Epithelial cell of proximal tubule (primary cell): ENCODE measurements at regions not wholly inside any gene's neighbourhood (a gene's known extent, or its start where the extent isn't known, plus 50 kb on each side); places are given as distances from the start of the nearest gene placed in this dataset.

Experiments used
- DNase-seq: peaks from one replicate; pipeline ENCODE4 v3.0.0-alpha.2; 2011; ENCODE audit warnings: low read depth
- H3K4me3 ChIP-seq: 2 replicates; pipeline ENCODE4 v1.5.1; 2011; ENCODE audit warnings: low read depth, mild to moderate bottlenecking, low read length
- TF ChIP-seq, protein P1 (sequence below): conservative IDR thresholded peaks from 2 replicates; pipeline ENCODE4 v1.5.1; 2012; ENCODE audit warnings: low read depth, mild to moderate bottlenecking, low read length

DNA sequence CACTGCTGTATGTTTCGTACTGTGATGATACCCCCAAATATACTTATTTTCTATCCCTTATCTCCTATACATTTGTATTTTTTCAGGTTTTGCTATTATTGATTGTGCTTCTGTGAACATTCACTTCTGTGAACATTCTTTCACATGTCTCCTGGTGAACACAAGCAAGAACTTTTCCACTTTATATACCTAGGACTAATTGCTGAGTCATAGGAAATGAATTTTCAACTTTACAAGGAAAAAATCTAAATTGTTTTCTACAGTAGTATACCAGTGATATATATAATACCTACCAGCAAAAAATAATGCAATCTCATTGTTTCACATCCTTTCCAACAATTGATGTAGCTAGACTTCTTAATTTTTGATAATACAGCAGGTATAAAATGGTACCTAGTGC is 139.5 kb upstream of the MAGEB18 start:
- TF ChIP-seq, protein P1, sequence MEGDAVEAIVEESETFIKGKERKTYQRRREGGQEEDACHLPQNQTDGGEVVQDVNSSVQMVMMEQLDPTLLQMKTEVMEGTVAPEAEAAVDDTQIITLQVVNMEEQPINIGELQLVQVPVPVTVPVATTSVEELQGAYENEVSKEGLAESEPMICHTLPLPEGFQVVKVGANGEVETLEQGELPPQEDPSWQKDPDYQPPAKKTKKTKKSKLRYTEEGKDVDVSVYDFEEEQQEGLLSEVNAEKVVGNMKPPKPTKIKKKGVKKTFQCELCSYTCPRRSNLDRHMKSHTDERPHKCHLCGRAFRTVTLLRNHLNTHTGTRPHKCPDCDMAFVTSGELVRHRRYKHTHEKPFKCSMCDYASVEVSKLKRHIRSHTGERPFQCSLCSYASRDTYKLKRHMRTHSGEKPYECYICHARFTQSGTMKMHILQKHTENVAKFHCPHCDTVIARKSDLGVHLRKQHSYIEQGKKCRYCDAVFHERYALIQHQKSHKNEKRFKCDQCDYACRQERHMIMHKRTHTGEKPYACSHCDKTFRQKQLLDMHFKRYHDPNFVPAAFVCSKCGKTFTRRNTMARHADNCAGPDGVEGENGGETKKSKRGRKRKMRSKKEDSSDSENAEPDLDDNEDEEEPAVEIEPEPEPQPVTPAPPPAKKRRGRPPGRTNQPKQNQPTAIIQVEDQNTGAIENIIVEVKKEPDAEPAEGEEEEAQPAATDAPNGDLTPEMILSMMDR = no peak
- no peak overlapping the region for H3K4me3 ChIP-seq
- DNase-seq = no peak

DNA sequence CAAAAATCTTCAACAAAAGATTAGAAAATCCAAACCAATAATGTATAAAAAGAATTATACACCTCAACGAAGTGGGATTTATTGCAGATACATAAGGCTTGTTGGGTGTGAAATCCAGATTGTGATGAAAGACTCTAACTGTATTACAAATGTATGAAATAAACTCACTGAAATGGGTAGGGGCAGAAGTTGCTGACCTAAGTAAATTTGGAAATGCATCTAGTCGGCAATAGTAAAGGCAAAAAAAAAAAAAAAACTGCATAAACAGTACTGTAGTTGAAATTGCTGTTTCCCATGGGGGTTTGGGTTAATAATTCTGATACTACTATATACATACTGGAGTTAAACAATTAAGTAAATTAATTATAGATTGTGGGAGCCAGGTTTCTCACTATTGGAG is 130.7 kb upstream of the MAGEB18 start:
- no peak overlapping the region for H3K4me3 ChIP-seq
- no peak for DNase-seq
- TF ChIP-seq, protein P1 = no peak

DNA sequence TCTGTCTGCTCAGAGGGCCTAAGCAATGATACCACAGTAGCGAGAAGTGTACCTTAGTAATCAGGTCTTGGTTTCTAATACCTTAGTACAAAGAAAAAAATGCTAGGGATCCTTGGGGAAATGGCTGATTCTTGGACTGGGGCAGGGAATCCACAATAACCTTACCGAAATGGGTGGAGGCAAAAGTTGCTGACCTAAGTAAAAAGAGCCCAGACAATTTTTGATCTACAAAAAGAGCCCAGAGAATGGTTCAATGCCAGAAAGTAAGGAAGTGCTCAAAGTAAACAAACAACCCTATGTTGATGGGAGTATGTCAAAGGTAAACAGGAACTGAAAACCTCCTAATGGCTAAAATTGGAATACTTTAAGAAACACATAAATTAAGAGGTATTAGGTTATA is 130.1 kb upstream of the MAGEB18 start:
- H3K4me3 ChIP-seq = no peak overlapping the region
- no peak for DNase-seq
- TF ChIP-seq, protein P1 = no peak

DNA sequence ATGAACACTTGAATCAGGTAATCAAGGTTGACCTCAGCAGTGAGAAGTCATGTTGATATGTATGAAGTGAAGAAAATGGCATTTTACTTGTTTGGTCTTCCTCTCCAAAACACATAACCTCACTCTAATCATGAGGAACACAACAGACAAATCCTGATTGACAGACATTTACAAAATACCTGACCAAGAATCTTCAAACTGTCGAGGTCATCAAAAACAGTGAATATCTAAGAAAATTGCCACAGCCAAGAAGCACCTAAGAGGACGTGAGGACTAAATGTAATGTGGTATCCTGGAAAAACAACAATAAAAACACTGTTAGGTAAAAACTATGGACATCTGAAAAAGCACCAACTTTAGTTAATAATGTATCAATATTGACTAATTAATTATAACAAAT is 129.5 kb upstream of the MAGEB18 start:
- no peak for DNase-seq
- TF ChIP-seq, protein P1 = no peak
- H3K4me3 ChIP-seq = no peak overlapping the region

DNA sequence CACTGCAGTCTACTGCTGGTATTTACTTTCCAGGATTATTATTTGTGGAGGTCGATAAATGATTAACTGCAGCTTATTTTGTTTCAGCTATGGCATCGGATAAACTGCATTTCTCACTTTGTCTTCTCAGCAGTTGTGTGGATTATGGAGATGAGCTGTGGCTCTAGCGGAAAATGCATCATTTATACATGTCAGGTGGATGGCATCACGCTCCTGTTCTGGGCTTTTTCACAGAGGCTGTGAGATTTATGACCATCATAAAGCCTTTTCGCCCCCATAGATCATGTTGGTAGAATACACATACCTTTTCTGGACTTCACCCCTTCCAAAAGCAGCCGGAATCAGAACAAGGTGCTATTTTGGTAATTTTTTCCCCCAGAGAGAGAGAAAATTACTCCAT is 118.8 kb upstream of the MAGEB18 start:
- no peak for DNase-seq
- TF ChIP-seq, protein P1 = no peak
- no peak overlapping the region for H3K4me3 ChIP-seq

DNA sequence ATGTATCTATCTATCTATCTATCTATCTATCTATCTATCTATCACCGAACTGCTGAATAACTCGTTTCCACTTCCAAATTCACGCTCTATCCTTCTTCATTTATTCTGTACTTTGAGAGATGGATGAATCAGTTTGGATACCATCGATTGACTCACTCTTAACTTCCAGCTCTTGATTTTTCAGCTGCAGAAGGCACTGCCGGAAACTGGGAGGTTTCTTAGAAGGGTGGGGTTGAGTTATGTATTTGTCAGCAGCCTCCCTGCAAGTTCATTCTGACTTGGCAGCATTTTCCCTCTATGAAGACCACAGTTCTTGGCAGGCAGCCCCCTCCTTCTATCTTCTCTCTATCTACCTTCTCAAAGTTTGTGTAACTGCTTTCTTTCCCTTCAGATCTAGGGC is 112.0 kb upstream of the MAGEB18 start:
- TF ChIP-seq, protein P1 = no peak
- H3K4me3 ChIP-seq = no peak overlapping the region
- DNase-seq = no peak

DNA sequence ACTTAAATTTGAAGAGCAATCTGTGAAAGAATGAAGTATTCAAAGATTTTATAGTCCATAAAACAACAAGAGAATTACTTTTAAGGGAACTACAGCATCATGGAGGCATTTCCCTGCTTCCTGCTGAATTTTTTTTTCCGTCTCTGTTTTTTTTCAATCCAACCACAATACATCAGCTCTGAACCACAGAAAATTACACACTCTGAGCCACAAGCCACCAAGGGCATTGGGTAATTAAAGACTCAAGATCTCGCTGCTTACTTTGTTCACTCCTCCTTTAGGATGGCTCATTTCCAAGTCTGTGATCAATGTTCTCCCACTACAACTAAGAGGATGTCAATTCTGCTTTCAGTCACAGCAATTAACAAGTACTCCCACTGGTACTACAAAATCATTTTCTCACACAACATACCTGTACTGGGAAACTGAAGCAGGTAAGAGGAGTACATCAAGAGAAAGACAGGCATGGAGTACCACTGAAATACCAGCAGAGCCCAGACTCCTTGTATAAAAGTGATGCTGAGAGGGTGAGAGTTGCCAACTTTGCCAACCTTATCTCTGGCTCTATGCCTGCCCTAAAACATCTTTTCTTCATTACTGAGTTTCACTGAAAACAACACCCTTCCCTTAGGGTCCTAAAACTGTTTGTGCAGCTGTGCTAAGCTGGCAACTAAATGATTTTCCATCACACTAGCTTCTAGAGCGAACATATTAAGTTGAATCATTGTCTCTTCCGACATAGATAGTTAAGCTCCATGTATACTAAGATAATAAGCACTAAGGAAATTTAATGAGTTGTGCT is 105.8 kb upstream of the MAGEB18 start:
- TF ChIP-seq, protein P1 = no peak
- no peak for DNase-seq
- no peak overlapping the region for H3K4me3 ChIP-seq
